NCI-H69 (cell line): ENCODE measurements at regions not wholly inside any gene's neighbourhood (a gene's known extent, or its start where the extent isn't known, plus 50 kb on each side); places are given as distances from the start of the nearest gene placed in this dataset.

Experiments
- DNase-seq: peaks from one replicate; lab custom pipeline; 2025; lab: John Stamatoyannopoulos, UW

- DNase-seq: no peak
Measured at GRCh38 chr20:60999250-60999649, 252.8 kb upstream of the CDH4 start.

DNA sequence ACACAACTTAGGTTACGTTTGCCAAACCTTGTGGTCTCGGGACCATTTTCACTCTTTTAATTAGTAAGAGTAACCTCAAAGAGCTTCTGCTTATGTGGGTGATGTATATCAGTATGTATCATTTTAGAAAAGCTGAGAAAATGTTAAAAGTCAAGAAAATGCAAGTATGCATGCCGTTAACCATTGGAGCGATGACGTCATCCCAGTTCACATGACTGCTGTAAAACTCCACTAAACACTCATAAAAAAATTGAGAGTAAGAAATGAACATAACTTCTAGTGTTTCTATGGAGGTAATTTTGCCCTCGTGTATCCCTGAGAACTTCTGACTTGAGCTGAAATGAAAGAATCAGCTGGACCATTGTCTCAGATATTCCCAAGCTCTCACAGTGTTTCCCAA lies 250.0 kb upstream of the CDH4 start:
- no peak for DNase-seq

- no peak for DNase-seq
Measured at GRCh38 chr20:61014491-61014890, 237.6 kb upstream of the CDH4 start.

DNA sequence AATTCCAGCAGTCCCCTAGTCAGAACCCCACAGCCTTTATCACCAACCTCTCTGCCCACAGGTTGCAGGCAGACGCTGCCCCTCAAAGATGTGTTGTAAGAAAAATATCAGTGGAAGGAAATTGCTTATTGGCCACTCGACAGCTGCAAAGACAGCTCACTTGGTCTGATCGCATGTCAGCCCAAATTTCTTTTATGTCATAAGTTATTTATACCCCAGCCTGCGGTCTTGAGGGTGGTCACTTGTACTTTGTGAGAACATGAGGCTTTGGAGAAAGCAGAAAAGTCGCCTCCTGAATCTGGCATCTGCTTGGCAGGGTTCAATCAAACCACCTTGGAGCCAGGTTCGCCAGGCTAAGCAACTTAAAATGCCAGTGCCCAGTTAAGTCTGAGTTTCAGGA lies 236.5 kb upstream of the CDH4 start:
- DNase-seq: no peak

DNA sequence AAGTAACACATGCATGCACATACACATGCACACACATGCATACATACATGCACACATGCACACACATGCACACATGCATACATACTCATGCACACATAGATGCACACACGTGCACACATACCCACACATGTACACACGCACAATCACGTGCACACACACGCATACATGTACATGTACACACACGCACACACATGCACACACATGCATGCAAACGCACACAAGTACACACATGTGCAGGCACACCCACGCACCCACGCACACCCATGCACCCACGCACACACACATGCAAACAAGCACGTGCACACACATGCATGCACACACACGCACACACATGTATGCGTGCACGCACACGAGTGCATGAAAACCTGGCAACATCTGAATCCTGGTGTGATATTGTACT lies 232.7 kb upstream of the CDH4 start:
- DNase-seq: no peak

GRCh38 chr20:61023612-61024011 lies 228.4 kb upstream of the CDH4 start:
- DNase-seq: no peak

DNA sequence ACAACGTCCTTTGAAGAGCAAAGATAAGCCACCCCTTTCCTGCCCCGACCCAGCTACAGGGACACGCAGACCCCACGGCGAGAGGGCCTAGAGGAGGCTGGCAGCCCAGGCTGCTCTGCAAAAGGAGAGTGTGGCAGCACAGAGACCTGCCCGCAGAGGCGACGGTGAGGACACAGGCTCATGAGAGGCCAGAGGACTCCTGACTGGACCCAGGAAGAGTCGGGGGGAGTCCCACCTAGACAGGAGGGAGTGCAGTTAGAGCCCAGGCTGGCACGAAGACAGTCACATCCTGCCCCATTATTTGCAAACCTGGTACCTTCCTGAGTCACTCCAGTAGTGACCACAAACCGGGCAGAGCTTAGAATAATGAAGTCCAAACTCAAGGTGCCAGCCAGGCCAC lies 227.7 kb upstream of the CDH4 start:
- no peak for DNase-seq

DNA sequence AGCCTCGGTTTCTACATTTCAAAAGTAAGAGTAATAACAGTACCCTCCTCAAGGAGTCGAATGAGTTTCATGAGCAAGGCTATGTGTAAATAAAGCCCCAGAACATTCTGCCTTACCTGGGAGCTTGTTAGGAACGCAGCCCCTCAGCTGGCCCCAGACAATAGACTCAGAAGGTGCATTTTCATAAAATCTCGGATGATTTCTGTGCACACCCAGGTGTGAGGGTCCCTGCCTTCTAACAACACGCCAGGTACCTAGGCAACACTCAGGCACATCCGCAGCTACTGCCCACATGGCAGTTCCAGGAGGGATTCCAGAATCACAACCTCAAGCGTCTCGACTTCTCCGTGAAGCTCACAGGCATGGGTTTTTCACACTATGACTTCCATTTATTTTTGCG lies 226.5 kb upstream of the CDH4 start:
- no peak for DNase-seq

GRCh38 chr20:61026173-61026572 lies 225.9 kb upstream of the CDH4 start:
- no peak for DNase-seq

- DNase-seq: no peak
Measured at GRCh38 chr20:61026731-61027130, 225.3 kb upstream of the CDH4 start.

- no peak for DNase-seq
Measured at GRCh38 chr20:61027218-61027617, 224.8 kb upstream of the CDH4 start.

GRCh38 chr20:61030130-61030529 lies 221.9 kb upstream of the CDH4 start:
- no peak for DNase-seq

GRCh38 chr20:61031101-61031830 lies 220.8 kb upstream of the CDH4 start:
- DNase-seq: no peak

DNA sequence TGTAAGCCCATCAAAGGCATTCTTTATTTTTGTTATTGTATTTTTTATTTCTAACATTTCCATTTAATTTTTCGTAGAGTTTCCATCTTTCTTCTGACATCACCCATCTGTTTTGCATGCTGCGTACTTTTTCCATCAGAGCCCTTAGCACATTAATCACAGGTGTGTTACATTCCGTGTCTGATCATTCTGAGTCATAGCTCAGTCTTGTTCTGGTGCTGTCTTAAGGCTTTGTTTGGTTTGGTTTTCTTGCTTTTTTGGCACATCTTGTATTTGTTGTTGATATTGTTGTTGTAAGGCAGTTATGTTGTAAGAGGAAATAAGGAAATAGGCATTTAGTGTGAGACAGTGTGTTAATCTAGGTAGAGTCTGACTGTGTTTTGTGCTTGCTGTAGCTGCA lies 214.6 kb upstream of the CDH4 start:
- DNase-seq: no peak

DNA sequence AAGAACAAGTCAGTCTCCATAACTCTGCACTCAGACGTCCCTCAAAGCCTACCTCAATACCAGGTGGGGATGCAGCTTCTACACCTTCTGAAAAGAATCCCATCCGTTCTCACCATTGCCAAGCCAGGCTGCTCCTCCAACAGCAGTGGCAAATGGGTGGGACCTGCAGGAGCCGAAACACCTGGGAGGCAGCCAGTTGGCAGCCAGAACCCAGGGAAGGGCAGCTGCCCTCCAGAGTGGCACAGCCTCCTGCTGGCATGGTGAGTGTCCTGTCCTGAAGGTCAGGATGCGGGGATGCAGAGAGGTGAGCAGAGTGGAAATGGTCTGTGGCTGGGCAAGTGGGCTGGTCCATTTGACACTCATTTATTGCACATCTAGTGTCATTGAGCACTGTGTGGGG lies 210.6 kb upstream of the CDH4 start:
- DNase-seq: no peak

GRCh38 chr20:61042506-61043385 lies 209.3 kb upstream of the CDH4 start:
- no peak for DNase-seq

GRCh38 chr20:61043681-61044080 lies 208.4 kb upstream of the CDH4 start:
- no peak for DNase-seq

- DNase-seq: no peak
Measured at GRCh38 chr20:61044499-61044898, 207.6 kb upstream of the CDH4 start.

- no peak for DNase-seq
Measured at GRCh38 chr20:61045091-61045490, 207.0 kb upstream of the CDH4 start.

DNA sequence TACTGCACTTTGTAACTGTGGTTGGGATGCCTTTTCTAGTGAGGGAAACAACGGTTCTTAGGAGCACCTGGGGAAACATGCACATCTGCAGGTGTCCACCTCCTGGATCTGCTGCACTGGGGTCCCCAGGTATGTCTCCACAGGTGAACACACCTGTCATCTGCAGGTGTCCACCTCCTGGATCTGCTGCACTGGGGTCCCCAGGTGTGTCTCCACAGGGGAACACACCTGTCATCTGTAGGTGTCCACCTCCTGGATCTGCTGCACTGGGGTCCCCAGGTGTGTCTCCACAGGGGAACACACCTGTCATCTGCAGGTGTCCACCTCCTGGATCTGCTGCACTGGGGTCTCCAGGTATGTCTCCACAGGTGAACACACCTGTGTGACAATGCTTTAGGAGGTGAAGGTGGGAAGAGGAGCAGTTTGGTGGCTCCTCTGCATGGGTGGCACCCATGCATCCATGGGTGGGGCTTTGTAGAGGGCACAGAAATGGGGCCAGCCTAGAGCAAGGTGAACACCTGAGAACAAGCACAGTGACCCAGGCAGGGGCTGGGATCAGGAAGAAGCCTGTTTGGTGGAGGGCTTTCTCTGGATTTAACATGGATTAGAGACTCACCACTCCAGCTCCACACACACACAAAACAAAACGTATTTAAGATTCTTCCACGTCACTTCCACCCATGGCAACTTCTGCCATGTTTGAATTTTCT lies 206.0 kb upstream of the CDH4 start:
- no peak for DNase-seq

GRCh38 chr20:61046721-61047351 lies 205.2 kb upstream of the CDH4 start:
- no peak for DNase-seq

DNA sequence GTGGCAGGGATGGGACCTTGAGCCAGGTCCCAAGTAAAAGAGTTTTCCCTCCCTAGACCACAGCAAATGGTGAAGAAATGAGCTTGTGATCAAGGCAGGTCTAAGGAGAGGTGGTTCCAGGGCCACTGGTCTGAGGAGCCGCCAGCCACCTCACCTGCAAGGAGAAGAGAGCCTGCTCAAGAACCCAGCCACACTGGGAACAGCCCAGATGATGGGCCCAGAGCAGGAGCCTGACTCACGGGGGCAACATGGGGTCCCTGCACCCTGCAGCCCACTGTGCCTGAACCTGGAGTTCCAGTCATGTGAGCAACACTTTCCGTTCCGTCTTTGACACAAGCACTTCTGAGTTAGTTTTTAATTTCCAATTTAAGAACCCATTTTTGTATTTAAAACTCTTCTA lies 204.5 kb upstream of the CDH4 start:
- no peak for DNase-seq
